Astrocyte (in vitro differentiated cells and primary cell): ENCODE measurements at regions not wholly inside any gene's neighbourhood (a gene's known extent, or its start where the extent isn't known, plus 50 kb on each side); places are given as distances from the start of the nearest gene placed in this dataset.
"Not testable (repeated sequence)": the region's sequence is repeated elsewhere in the genome, so short reads cannot be mapped to it uniquely, and the experiment has no call there.

Experiments
- DNase-seq: peaks from one replicate; pipeline ENCODE4 v3.0.0-alpha.2; 2010; ENCODE audit warnings: low read depth
- FAIRE-seq: peaks from 2 replicates; lab custom pipeline; 2011; peaks lifted over from hg19 to GRCh38; lab: Jason Lieb, UNC
- H2AFZ ChIP-seq: 2 replicates; pipeline ENCODE4 v1.6.0; 2012; ENCODE audit warnings: low read depth, low read length, inconsistent platforms
- H3K27ac ChIP-seq: 2 replicates; pipeline ENCODE4 v1.5.1; 2011; ENCODE audit warnings: low read depth, low read length, inconsistent platforms
- H3K27me3 ChIP-seq: 2 replicates; pipeline ENCODE4 v1.6.0; 2011; ENCODE audit warnings: low read length, inconsistent platforms; ENCODE audit not compliant: insufficient read depth
- H3K36me3 ChIP-seq: 2 replicates; pipeline ENCODE4 v1.5.1; 2011; ENCODE audit warnings: low read length, inconsistent platforms; ENCODE audit not compliant: insufficient read depth
- H3K4me1 ChIP-seq: 2 replicates; pipeline ENCODE4 v1.5.1; 2011; ENCODE audit warnings: low read length, inconsistent platforms; ENCODE audit not compliant: insufficient read depth
- H3K4me2 ChIP-seq: 2 replicates; pipeline ENCODE4 v1.6.0; 2012; ENCODE audit warnings: low read length, inconsistent platforms
- H3K4me3 ChIP-seq: 2 replicates; pipeline ENCODE4 v1.5.1; 2011; ENCODE audit warnings: low read depth, mild to moderate bottlenecking, low read length, inconsistent platforms; ENCODE audit not compliant: insufficient read depth
- H3K79me2 ChIP-seq: 2 replicates; pipeline ENCODE4 v1.6.0; 2012; ENCODE audit warnings: mild to moderate bottlenecking, low read length, inconsistent platforms; ENCODE audit not compliant: insufficient read depth
- H3K9ac ChIP-seq: 2 replicates; pipeline ENCODE4 v1.6.0; 2012; ENCODE audit warnings: mild to moderate bottlenecking, low read length, inconsistent platforms
- H3K9me3 ChIP-seq: 2 replicates; pipeline ENCODE4 v1.5.1; 2012; ENCODE audit warnings: low read depth, mild to moderate bottlenecking, low read length, inconsistent platforms; ENCODE audit not compliant: insufficient read depth
- H4K20me1 ChIP-seq: 2 replicates; pipeline ENCODE4 v1.6.0; 2012; ENCODE audit warnings: low read length, inconsistent platforms; ENCODE audit not compliant: insufficient read depth
- H3K27ac Mint-ChIP-seq: one replicate; pipeline ENCODE4 v1.8.0; 2021; ENCODE audit warnings: mild to moderate bottlenecking, mixed read lengths; ENCODE audit not compliant: unreplicated experiment
- H3K27me3 Mint-ChIP-seq: one replicate; pipeline ENCODE4 v1.8.0; 2021; ENCODE audit warnings: low read depth, mixed read lengths; ENCODE audit not compliant: unreplicated experiment
- H3K36me3 Mint-ChIP-seq: one replicate; pipeline ENCODE4 v1.8.0; 2021; ENCODE audit warnings: low read depth, mixed read lengths; ENCODE audit not compliant: unreplicated experiment
- H3K4me1 Mint-ChIP-seq: one replicate; pipeline ENCODE4 v1.8.0; 2021; ENCODE audit warnings: low read depth, mixed read lengths; ENCODE audit not compliant: unreplicated experiment
- H3K4me3 Mint-ChIP-seq: one replicate; pipeline ENCODE4 v1.8.0; 2021; ENCODE audit warnings: mild to moderate bottlenecking, moderate library complexity, mixed read lengths; ENCODE audit not compliant: unreplicated experiment
- H3K9me3 Mint-ChIP-seq: one replicate; pipeline ENCODE4 v1.8.0; 2021; ENCODE audit warnings: mild to moderate bottlenecking, mixed read lengths; ENCODE audit not compliant: unreplicated experiment
- CTCF ChIP-seq: IDR thresholded peaks from 2 replicates; pipeline ENCODE4 v1.5.1; 2011; ENCODE audit warnings: low read depth, mild to moderate bottlenecking, inconsistent platforms, low read length, moderate library complexity; ENCODE audit not compliant: insufficient read depth
- EZH2 ChIP-seq: IDR thresholded peaks from 2 replicates; pipeline ENCODE4 v1.6.1; 2012; ENCODE audit warnings: mild to moderate bottlenecking, low read length, inconsistent platforms; ENCODE audit not compliant: insufficient read depth

- H3K4me3 ChIP-seq: no peak overlapping the region
- TF ChIP-seq CTCF (no peak), EZH2 (no peak)
- no peaks in the 10 kb centered on the region for H3K9me3 ChIP-seq
- H4K20me1 ChIP-seq: no peaks in the 10 kb centered on the region
- no peak for FAIRE-seq
- H3K27me3 ChIP-seq: no peaks in the 10 kb centered on the region
- H3K27me3 Mint-ChIP-seq: no peaks in the 10 kb centered on the region
- H3K4me1 ChIP-seq: no peaks in the 10 kb centered on the region
- H3K4me1 Mint-ChIP-seq: no peaks in the 10 kb centered on the region
- no peak overlapping the region for H3K27ac ChIP-seq
- peaks cover 10% of the 10 kb centered on the region for H3K9me3 Mint-ChIP-seq
- no peak overlapping the region for H2AFZ ChIP-seq
- no peak overlapping the region for H3K4me2 ChIP-seq
- H3K79me2 ChIP-seq: no peaks in the 10 kb centered on the region
- no peak overlapping the region for H3K9ac ChIP-seq
- H3K36me3 Mint-ChIP-seq: no peaks in the 10 kb centered on the region
- no peak for DNase-seq
- no peaks in the 10 kb centered on the region for H3K36me3 ChIP-seq
- no peak overlapping the region for H3K4me3 Mint-ChIP-seq
- H3K27ac Mint-ChIP-seq: no peak overlapping the region
Measured at GRCh38 chr3:22704166-22704565, 499.0 kb upstream of the UBE2E2 start.

- Histone ChIP-seq H3K4me1 (no peaks in the 10 kb centered on the region), H3K4me3 (no peak overlapping the region), H3K4me2 (no peak overlapping the region), H3K27me3 (no peaks in the 10 kb centered on the region), H4K20me1 (no peaks in the 10 kb centered on the region), H3K79me2 (no peaks in the 10 kb centered on the region), H2AFZ (no peak overlapping the region), H3K36me3 (no peaks in the 10 kb centered on the region), H3K9me3 (no peaks in the 10 kb centered on the region), H3K27ac (no peak overlapping the region), H3K9ac (no peak overlapping the region)
- FAIRE-seq (no peak), DNase-seq (no peak)
- Mint-ChIP-seq H3K36me3 (no peaks in the 10 kb centered on the region), H3K9me3 (peaks cover 13% of the 10 kb centered on the region), H3K4me3 (no peak overlapping the region), H3K27ac (no peak overlapping the region), H3K27me3 (no peaks in the 10 kb centered on the region), H3K4me1 (no peaks in the 10 kb centered on the region)
- TF ChIP-seq EZH2: no peak
- TF ChIP-seq CTCF: no peak
Measured at GRCh38 chr3:22704571-22705354, 498.4 kb upstream of the UBE2E2 start.

- not testable (repeated sequence) for H3K9me3 ChIP-seq, H3K4me1 Mint-ChIP-seq, H3K4me3 ChIP-seq, H3K36me3 Mint-ChIP-seq, DNase-seq, H3K9ac ChIP-seq, H3K4me1 ChIP-seq, H3K27me3 ChIP-seq, FAIRE-seq, H3K4me3 Mint-ChIP-seq, H3K36me3 ChIP-seq, H3K27ac Mint-ChIP-seq, H3K27ac ChIP-seq, H3K79me2 ChIP-seq, H2AFZ ChIP-seq, H4K20me1 ChIP-seq, H3K4me2 ChIP-seq, H3K27me3 Mint-ChIP-seq
- H3K9me3 Mint-ChIP-seq: peaks cover 21% of the 10 kb centered on the region
Measured at GRCh38 chr3:22706922-22707321, 496.2 kb upstream of the UBE2E2 start.
